WI38 (cell line): ENCODE measurements at regions not wholly inside any gene's neighbourhood (a gene's known extent, or its start where the extent isn't known, plus 50 kb on each side); places are given as distances from the start of the nearest gene placed in this dataset.

Experiments
- H3K4me3 ChIP-seq: 2 replicates; pipeline ENCODE4 v1.5.1; 2011; ENCODE audit warnings: low read depth, mild to moderate bottlenecking, control low read depth, low read length
- CTCF ChIP-seq: IDR thresholded peaks from 2 replicates; pipeline ENCODE4 v1.5.1; 2012; ENCODE audit warnings: low read depth, mild to moderate bottlenecking, control low read depth, low read length

- no peak for TF ChIP-seq CTCF
- H3K4me3 ChIP-seq, result no peak overlapping the region
Observed at GRCh38 chr11:13869398-13869886, 93.1 kb upstream of the SPON1 start.

GRCh38 chr11:13874597-13874996 lies 87.9 kb upstream of the SPON1 start:
- TF ChIP-seq CTCF, result no peak

GRCh38 chr11:13875643-13876042 lies 86.9 kb upstream of the SPON1 start:
- TF ChIP-seq CTCF, result no peak
- H3K4me3 ChIP-seq, result no peak overlapping the region

More at GRCh38 chr11:13874597-13874996, 87.9 kb upstream of the SPON1 start:
- no peak overlapping the region for H3K4me3 ChIP-seq

- no peak overlapping the region for H3K4me3 ChIP-seq
- no peak for TF ChIP-seq CTCF
Observed at GRCh38 chr11:13876423-13876822, 86.1 kb upstream of the SPON1 start.

GRCh38 chr11:13878077-13878476 lies 84.4 kb upstream of the SPON1 start:
- no peak for TF ChIP-seq CTCF

GRCh38 chr11:13880634-13881033 lies 81.9 kb upstream of the SPON1 start:
- no peak overlapping the region for H3K4me3 ChIP-seq
- TF ChIP-seq CTCF, result no peak

More at GRCh38 chr11:13878077-13878476, 84.4 kb upstream of the SPON1 start:
- no peak overlapping the region for H3K4me3 ChIP-seq

- H3K4me3 ChIP-seq, result no peak overlapping the region
- no peak for TF ChIP-seq CTCF
Observed at GRCh38 chr11:13881226-13881905, 81.2 kb upstream of the SPON1 start.
